GM21515 (cell line): ENCODE measurements at regions not wholly inside any gene's neighbourhood (a gene's known extent, or its start where the extent isn't known, plus 50 kb on each side); places are given as distances from the start of the nearest gene placed in this dataset.

ENCODE experiments used
- ATAC-seq: cut with Tn5 transposase; IDR thresholded peaks from one replicate; pipeline ENCODE4 v1.9.1; 2021; ENCODE audit not compliant: unreplicated experiment

DNA sequence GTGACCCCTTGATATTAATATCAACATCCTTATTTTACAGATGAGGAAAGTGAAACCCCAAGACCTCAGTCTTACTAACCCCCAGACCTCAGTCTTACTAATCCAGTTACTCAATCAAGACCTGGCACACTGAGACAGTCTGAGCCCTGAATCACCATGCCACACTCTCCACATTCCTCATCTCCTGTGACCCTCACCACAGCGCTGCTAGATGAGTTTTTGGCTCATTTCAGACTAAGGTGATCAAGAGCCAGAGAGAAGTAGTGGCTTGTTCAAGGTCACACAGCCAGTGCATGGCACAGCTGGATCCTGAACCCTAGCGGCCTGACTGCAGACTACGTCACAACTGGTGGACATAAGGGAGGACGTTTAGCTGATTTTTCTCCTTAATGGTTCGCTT lies 579.2 kb downstream of the BCL11B start:
- ATAC-seq: no peak

DNA sequence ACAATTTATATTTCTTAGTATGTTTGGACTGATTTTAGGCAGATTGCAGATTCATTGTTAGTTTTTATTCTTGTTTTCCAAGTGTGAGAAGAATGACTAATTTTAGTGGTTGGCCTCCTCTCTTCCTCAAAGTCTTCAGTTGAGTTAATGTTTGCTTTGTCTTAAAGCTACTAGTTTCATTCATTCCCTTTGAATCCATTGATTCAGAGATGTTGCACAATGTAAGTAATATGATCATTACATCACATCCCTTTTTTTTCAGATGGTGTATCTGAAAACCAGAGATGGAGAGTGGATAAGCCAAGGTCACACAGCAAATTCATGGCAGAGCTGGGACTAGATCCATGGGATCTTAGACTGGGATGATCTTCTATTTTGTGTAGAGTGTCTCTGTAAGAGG lies 577.5 kb downstream of the BCL11B start:
- no peak for ATAC-seq

DNA sequence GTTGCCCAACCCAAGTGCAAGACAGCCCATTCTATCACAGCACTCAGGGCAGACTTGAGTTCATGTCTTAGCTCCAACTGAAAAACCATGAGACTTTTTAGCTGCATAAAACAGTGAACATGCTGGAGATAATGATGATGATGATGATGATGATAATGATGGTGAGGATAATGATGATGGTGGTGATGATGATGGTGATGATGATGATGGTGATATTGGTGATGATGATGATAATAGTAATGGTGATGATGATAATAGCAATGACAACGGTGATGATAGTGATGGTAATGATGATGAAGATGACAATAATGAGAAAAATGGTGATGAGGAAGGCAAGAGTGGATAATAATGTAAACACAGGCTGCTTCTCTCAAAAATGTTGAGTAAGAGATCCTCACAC lies 576.2 kb downstream of the BCL11B start:
- ATAC-seq: no peak

DNA sequence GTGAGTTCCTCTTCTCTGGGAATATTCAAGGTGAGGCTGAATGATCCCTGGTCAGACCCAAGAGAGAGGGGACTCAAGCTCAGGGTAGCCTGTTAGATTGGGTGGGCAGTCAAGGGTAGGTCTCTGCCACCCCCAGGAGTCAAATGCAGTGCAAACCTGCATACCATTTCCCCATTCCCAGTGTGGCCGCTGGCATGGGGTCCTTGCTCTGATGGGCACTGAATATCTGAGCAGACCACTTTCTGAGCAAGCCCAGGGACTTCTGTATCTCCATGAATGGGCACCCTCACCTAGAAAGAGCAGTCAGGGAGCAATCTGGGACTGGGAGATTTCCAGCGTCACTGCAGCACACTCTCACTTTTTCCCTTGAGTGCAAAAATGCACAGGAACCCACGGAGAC lies 573.7 kb downstream of the BCL11B start:
- no peak for ATAC-seq

DNA sequence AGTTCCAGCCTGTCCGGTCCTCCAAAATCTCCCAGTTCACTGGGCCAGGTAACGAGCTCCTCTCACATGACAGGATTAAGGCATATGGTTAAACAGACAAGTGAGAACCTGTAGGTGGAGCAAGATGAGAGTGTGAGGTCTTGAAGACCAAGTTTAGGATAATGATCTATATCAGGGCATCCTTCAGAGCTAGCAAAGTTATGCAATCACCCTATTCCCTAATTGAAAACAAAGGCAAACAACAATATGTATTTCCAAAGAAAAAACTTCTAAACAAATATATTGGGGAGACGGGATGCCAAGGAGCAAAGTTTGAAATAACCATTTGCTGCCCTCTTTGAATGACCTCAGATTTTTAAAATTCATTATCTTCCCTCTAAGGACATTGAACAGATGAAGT lies 571.2 kb downstream of the BCL11B start:
- ATAC-seq: no peak

DNA sequence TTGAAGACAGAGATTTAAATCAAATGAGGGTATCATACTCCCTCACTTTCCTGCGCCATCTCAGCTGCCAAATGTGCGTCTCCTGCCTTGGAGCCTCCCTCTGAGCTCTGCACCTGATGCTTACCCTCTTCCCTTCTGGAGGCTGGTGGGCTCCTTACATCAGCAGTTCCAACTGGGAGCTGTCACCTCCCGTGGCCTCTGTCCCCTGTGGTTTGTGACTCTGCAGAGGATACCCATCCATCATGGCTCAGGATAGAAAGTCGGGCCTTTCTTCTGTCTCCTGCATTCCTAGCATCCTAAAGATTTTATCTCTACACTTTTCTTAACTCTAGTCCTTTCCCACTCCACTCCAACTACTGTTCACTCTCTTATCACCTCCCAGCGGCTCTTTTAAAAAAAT lies 570.6 kb downstream of the BCL11B start:
- ATAC-seq: no peak

DNA sequence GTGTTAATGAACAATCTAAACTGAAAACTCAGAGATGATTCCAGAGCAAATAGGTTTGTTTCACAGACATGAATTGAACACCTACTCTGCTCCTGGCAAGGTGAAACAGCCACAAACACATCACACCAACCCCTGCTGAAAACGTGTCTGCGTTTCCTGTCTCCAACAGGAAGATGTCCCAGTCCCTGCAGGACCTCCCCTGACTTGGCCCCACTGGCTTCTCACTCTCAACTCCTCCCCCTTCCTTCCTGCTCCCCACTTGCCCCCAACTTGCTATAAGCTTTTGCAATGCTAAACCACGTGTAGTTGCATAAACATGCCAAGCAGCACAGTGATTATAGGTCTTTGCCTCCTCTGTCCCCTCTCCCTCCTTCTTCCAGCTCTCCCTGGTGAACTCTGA lies 567.6 kb downstream of the BCL11B start:
- ATAC-seq: no peak

DNA sequence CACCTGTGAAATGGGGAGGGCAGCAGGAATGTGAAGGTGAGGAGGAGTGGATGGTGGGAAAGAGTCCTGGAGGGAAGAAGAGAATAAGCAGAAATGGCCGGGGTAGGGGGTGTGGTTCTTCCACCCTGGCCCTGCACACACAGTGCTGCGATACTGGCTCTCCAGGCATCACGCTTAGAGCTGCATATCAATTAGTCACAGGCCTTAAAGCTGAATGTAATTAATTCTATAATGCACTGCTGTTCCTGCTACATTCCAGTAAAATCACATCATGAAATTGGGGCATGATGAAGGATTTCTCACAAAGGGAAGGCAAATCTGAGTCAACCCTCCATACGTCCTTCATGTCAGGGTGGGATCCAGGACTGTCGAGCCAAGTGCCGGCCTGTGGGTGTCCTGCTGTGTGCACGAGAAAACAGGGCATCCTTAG lies 566.1 kb downstream of the BCL11B start:
- no peak for ATAC-seq

DNA sequence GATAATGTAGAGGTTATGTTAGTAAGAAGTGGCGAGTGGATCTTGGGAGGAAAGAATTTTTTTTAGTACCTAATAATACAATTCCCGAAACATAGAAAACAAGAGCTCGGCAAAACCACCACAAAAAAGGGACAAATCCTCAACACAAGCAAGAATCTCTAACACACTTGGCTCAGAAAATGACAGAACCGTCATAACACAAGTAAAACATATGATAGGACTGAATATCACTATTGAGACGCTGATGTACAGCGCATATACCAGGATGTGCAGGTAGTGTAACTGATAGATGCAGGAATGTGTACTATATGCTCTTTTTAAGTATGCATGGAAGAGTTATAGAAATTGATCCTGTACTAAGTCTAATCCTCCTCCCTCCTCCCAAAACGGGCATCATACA lies 564.5 kb downstream of the BCL11B start:
- no peak for ATAC-seq

DNA sequence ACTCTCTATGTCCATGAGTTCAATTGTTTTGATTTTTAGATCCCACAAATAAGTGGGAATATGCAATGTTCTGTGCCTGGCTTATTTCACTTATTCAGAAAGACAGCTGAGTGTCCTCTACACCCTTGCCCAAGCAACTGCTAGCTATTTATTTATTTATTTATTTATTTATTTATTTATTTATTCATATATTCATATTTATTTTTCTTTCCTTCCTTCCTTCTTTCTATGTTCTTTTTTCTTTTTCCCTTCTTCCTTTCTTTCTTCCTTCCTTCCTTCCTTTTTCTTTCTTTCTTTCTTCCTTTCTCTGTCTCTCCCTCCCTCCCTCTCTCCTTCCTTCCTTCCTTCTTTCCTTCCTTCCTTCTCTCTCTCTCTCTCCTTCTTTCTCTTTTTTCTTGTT lies 563.4 kb downstream of the BCL11B start:
- ATAC-seq: no peak

DNA sequence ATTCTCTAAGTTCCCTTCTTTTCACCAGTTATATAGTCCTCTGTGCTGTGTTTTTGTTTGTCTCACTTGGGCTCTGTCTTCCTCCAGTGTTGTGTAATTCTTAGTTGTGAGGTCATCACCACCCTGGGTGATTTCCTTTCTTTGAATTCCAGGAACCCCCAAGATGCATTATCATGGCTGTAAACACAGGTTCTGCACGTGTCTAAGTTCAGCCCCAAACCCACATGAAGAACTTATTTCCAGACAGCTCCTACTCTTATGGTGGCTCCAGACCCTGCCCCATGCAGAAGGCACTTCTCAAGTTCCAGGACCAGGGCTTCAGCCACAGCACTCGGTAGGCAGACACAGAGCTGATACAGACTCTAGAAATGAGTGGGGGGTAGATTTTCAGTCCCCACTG lies 560.5 kb downstream of the BCL11B start:
- no peak for ATAC-seq

DNA sequence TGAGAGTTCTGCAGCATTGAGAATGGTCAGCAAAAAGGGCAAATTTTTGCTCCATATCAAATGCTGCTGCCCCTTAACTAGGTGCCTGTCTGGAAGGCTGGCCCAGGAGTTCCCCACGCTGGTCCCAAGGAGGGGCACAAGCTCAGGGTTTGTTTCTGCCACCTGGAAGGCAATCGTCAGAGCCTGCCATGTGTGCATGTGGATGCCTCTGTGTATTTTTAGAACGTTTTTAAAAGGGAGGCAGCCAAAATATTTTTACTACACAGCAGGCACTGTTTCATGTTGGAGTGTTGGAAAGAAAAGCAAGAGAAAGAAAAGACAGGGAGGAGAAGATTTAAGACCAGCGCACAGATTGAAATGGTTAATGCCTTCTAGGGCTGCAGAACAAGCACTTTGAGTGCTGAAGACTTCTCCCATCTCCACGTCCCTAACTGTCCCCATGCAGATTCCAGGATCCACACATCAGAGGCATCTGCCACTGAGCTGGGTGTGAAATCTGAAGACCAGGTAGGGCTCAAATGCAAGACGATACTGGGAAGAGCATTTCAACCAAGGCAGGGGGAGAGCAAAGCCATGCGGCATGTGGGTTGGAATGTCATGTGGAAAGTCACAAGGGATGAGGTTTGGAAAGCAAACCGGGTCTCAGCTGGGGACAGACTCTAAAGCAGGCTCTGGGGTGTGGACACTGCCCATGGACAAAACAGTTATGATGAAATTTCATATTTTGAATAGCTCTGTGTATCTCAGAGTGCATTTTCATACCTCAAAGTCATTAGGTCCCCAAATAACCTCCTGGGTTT lies 557.2 kb downstream of the BCL11B start:
- ATAC-seq: no peak

DNA sequence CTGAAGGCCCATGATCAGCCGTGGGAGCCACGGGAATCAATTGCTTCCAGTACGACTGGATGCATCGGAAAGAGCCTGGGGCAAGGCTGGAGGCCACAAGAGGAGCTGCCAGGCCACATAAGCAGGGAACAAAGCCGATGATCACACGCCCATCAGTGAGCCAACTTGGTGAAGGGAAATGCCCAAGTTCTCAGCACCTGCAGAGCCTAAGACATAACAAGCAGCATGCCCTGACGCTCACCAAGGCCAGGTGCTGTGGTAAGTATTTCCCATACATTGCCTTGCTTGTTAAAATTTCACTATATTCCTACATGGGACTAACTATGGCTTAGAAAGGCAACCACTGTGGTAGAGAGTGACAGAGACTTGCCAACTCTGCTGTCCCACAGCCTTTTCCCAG lies 555.9 kb downstream of the BCL11B start:
- ATAC-seq: no peak

DNA sequence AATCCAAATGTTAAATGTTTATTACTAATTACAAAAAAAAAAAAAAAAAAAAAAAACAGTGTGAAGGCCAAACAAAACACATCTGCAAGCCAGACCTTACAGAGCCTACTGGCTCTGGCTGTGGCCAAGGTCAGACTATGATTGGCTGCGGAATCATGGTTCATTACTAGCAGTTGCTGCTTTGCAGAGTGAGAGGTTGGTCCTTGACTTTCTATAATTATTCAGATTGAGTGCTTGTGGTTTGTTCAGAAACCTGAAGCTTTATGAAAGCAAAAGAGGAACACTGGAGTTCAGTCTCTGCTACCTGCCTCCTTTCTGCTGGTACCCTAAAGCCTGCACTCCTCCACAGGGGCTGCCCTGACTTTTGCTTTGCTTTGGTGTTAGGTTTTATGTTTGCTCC lies 550.9 kb downstream of the BCL11B start:
- no peak for ATAC-seq

DNA sequence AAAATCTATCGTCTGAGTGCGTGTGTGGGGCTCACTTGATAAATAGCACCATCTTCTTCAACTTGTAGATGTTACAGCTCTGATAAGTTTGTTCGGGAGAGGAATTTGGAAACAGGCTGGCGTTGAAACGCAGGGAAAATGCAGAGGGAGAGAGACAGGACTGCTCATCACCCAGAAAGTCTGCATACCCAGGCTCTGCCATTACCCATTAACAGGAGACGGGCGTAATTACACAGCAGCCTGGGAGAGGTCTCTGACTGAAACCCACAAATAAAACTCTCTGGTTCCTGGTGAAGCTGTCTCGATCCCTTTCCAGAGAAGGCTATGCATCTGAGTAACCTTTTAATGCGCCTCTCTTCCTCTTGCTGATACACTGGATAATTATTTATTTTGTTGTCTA lies 547.3 kb downstream of the BCL11B start:
- no peak for ATAC-seq

DNA sequence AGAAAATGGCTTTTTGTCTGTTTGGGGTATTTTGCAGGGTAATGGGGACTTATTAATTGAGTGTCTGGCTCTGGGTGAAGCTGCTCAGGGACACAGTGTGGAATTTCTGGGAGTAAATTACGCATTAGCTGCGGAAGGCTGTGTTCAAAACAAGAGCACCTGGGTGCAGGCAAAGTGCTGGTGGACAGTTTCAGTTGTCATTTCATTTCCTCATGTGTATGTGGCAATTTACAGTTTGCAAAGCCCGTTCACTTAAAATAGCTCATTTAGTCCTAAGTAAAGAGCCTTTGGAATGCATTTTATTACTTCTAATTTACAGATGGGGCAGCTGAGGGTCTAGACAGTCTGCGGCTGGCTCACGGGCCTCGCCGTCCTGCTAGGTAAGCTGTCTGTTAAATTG lies 546.8 kb downstream of the BCL11B start:
- no peak for ATAC-seq

DNA sequence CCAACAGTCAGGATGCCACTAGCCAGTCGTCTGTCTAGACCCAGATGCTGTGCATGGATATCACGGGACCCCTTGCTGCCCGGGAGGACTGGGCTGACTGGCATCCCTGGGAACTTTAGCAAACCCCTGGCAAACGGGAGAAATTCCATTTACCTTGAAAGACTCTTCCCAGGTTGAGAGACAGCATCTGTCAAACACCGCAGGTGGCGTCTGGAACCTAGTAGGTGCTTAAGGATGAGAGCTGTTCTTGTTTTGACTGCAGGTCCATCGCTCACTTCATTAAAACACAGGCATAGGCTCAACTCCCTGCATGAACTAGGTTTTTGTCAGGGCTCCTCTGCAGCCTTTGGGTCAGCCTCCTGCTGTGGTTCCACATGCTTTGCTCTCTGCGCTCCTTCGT lies 546.3 kb downstream of the BCL11B start:
- ATAC-seq: no peak

DNA sequence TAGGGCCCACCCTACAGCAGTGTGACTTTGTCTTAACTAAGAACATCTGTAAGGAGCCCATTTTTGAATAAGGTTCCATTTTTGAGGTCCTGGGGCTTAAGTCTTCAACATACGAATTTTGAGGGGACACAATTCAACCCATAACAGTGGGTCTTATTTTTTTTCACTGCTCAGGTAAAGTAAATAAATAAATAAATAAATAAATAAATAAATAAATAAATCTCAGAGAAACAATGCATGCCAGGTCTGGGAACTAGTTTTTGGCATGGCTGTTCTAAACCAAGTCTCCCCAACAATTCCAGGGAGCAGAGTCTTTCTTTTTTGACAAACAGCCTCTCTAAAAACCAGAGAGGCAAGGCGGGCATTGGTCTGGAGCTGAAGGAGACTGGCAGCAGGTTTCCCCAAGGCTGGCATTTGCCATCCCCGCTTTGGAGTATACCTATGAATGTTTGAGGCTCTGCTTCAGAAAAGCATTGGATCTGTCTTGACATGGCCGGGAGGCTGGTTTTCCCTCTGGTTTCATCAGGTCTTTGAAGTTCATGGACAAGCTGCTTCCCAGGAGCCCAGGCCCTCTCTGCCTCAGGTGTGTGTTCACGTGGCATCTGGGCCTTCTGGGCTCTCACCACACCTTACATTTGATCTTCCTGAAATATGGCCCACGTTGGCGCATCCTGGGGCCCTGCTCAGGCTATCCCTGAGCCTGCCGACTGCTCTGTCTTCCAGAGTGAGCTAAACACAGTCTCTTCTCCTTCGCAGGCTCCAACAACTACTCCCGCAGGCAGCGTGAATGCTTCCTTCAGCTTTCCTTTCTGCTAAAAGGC lies 545.2 kb downstream of the BCL11B start:
- ATAC-seq: no peak

DNA sequence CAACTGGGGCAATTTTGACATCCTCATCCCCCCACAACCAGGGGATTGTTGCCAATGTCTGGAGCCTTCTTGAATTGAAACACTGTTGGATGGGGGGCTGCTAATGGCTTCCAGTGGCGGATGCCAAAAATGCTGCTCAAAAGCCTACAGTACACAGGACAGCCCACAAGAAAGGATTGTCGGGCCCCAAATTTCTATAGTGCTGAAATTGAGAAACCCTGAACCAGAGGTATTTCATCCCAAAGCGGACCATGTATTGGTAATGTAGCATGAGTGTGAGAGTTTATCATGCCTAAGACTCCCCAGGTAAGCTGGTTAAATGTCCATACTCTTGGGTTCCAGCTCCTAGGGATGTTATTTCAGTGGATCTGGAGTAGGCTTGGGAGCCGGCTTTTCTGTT lies 544.0 kb downstream of the BCL11B start:
- no peak for ATAC-seq

DNA sequence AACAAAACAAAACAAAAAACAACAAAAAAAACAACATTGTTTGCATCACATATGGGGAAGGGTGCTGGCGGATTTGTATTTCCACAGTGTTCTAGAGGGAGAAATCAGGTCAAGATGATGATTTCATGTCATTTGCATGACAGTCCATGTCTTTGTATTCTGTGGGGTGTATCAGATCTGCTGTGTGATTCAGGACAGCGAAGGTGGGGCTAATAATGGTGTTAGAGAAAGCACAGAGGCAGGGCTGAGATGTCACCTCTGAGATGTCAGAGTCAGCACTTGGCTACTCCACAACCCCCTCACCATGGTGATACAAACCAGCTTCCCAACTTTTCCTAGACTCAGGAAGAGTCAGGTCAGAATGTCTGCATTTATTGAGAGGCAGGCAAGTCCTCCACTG lies 543.2 kb downstream of the BCL11B start:
- ATAC-seq: no peak

DNA sequence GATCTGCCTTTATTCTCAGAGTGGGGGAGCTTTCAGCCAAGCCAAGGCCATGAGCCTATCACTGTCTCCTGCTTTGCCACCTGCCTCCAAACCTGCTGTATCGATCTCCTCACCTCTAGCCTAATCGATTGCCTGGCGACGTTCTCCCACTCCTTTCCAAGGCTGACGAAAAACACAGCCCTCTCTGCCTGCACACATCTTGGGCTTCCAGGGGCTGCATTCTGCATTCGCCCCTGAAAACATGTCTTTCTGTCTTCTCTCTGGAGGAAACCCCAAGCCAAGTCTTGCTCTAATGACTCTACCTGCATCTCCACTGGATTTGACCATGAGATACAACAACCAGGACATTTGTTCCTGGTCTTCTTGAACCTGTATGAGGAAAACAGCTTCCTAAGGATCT lies 540.7 kb downstream of the BCL11B start:
- no peak for ATAC-seq

DNA sequence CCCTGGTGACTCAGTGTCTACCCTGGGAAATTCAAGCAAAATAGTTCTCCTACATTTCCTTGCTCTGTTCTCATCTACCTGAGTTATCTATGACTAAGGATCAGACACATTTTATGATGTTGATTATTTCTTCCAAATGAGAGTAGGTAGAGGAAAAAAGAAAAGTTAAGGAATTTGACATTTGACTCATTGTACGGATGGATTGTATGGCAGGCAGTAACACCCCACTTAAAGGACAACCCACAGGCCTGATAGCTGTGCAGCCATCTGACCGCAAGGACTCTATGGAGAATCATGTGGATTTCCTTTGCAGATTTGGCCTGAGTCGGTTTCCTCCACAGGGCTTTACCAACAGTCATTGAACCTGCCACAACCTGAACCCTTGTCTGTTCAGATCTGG lies 540.3 kb downstream of the BCL11B start:
- ATAC-seq: no peak

DNA sequence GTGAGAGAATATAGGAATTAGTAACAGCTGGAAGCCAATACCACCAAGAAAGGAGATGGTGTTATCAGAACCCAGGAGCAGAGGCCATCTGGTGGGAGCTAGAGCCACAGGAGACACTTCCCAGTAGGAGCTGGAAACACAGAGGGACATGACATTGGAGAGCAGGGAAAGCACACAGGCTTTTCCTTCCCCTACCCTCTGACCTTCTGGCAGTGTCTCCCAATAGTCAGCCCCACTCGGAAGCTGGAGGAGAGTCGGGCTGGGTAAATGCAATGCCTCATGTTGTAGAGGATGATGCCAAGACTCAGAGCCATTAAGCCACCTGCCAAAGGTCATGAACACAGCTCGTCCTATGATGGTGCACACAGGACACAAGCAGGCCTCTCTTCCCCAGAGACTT lies 538.5 kb downstream of the BCL11B start:
- ATAC-seq: no peak
